Left colon (tissue), 2 donors: ENCODE measurements at regions not wholly inside any gene's neighbourhood (a gene's known extent, or its start where the extent isn't known, plus 50 kb on each side); places are given as distances from the start of the nearest gene placed in this dataset.

Experiments used
- ATAC-seq: fragments of 200-7000 bp; cut with Tn5 transposase; one replicate; pipeline ENCODE4 v1.9.1; 2020; ENCODE audit warnings: mild to moderate bottlenecking, moderate library complexity
- DNase-seq, 2 donors: peaks; one replicate each; pipeline ENCODE4 v3.0.0-alpha.2; 2020
- intact Hi-C, 2 donors: fragments of 100-400 bp; cut with DNase I in 1 of 2; cut with micrococcal nuclease in 1 of 2; formaldehyde crosslinking; loops; one replicate each; pipeline versions ENCODE4 v1.11.2 to v1.14.0; 2022; cut with DNase I, micrococcal nuclease
- donor health status: DM: no; HTN: no; CAD: no.
- donor health status: DM: yes; HTN: yes; CAD: no.

DNA sequence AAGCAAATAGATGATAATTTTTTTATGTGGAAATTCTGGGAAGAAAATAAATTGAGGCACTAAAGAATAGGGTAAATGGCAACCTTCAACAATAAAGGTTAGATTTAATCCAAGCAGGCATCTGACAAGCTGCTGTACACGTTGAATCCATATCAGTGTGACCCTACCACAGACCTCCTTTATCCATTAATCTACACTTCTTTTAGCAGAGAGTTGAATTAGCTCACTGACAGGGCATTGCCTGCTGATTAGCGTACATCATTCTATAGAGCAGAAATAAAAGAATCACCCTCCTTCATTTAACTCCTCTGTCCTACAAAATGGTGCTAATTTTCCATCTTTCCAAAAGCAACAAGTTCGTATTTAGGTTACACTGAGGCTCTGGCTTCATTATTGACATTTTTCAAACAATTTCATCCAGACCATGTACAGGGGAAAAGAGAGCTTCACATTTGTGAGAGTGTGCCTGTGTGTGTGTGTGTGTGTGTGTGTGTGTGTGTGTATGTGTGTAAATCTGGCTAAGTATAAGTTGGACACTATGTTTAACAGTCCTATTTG, 356.0 kb downstream of the TFEC start:
- ATAC-seq = no peak
- intact Hi-C loops = no loop called here
- no peak for DNase-seq

DNA sequence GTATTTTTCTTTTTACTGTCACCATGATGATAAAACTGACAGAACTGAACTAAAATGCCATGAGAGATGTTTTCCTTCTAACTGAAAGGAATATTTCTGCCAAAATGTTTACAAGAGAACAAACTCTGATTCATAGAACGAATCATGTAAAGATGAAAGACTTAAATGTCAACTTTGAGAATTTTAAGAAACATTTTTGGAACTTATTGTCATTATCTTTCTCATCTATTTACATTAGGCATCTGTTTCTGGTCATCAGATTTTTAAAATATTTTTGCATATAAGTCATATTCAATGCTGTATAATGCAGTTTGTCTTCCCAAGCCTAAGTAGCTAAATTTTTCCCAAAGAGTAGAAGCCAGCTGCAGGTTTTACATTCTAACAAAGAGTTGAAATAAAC, 358.5 kb downstream of the TFEC start:
- intact Hi-C loops = no loop called here
- ATAC-seq (no peak), DNase-seq (no peak)

DNA sequence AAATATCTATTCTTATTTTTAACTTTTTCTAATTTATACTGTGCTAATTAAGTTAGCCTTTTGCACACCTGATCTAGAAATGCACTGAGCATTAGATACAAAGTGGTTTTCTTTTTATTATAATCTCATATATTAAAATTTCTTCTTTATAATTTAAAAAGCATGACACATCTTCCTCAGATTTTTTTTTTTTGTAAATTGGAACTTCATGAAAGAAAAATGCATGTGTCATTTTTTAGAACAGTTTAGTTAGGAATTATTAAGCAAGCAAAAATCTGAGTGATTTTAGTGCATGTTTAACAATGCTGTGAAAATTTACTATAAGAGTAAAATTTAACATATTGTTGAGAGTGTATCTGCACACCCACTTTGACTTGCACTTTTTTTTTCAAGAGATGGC, 367.9 kb downstream of the TFEC start:
- intact Hi-C loops = no loop called here
- ATAC-seq = no peak
- no peak for DNase-seq

DNA sequence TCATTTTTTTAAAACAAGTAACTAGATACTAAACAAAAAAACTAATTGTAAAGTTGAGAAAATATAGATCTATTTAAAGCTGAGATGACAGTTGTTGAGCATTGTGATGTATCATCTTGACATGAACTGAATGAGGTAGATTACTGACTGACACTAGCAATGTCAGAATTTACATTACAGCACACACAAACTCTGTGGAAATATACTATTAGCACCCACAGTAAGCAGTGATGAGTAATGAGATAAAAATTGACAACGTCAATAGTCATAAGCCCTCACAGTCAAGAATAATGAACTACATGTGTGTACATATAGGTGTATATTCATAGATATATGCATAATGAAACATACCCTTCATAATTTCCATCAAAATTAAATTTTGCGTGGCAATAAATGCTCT, 368.4 kb downstream of the TFEC start:
- no peak for DNase-seq
- ATAC-seq = no peak
- intact Hi-C loops = no loop called here

DNA sequence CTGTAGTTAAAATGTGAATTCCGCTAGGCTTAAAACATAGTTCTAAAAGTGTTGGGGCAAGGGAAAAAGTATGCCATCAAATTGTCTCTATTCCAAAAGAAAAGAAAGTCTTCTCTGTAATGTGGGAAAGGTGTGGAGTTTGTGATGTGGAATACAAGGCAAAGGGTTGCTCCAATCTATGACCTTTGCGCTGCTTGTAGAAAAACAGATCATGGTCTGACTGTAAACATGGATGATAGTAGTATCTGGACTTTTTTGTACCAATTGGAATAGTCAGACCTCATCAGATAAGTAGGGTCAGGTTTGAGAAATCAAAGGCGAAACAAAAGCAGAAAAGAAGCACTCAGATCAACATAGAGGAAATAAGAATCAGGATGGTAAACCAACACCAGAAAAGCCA, 372.3 kb downstream of the TFEC start:
- DNase-seq = no peak
- intact Hi-C loops = no loop called here
- ATAC-seq = no peak

DNA sequence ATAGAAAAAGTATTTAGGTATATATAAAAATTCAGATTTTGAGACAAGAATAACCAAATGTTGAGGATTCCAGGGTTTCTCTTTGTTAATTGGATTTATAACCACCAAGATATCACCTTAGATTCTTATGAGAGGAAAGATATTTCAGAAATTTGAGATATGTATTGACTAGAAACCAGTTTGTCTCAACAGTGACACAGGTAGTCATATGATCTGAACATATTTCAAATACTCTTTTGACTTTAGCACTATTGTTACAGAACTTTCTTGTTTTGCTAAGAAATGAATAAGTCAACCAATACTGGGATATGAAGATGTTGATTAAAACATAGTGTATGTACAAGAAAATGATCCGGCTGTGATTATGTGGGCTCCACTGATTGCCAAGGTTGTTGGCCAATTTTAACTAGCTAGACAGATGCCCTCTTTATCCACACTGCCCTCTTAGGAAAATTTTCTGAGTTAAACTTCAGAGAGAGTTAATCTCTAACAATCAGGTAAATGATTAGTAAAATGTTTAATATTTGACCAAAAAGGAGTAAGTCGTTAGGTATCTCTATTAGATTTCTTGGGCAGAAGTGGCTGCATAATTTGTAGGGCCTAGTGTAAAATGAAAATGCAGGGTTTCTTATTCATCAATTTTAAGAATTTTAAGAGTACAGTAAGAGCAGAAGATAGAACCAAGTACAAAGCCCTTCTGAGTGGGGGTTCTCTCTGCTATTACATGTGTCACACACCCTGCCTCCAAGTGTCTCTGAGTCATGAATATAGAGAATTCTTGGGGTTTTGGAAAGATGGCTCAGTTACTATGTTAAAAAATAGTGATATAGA, 376.0 kb downstream of the TFEC start:
- ATAC-seq = no peak
- intact Hi-C loops = no loop called here
- no peak for DNase-seq

DNA sequence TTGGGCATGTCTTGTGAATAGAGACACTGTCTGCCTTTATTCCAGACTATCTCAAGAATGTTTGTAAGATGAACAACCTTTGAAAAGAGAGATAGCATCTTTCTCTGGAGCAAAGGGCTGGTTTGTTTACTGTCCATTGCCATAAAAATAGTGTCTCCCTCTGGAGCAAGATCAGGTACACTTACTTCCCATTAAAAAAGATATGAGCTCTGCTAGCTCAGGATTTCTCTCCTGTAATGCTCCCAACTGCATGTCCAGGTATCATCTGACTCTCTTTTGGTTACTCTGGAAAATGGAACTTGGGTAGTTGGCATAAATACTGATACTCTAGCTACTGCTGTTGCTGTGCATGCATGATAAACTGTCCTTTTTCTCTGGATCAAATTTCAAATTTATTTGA, 381.1 kb downstream of the TFEC start:
- intact Hi-C loops = no loop called here
- ATAC-seq (no peak), DNase-seq (no peak)

DNA sequence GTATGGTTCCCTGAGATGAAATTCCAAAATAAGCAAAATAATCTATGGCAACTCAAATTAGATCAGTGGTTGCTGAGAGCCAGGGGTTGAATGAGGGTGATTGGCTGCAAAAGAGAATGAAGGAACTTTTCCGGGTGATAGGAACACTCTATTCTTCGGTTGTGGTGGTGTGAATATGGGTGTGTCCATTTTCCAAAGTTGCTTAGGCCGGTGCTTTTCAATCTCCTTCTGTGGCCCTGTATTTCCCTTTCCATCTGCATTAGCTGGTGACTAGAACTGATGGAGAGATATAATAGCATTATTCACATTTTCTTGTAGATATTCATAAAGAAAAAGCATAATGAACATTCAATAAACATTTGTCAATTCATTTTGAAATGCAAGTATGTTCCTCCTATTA, 382.9 kb downstream of the TFEC start:
- intact Hi-C loops = no loop called here
- ATAC-seq = no peak

DNA sequence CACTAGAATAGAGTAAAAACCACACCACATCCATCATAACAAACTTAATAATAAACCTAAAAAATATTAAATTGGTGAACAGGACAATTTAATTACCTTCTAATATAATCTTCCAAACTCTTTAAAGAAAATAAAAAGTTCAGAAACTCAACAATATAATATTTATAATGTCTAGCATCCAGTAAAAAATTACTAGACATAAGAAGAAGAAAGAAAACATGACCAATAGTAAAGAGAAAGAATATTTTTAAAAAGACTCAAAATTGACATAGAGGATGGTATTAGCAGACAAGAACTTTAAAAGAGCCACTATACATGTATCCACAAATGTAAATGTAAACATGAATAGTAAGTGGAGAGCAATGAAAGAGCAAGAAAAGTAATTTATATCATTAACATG, 388.4 kb downstream of the TFEC start:
- DNase-seq = no peak
- intact Hi-C loops = no loop called here
- ATAC-seq = no peak

More for the DNA sequence above, 382.9 kb downstream of the TFEC start:
- DNase-seq = no peak

DNA sequence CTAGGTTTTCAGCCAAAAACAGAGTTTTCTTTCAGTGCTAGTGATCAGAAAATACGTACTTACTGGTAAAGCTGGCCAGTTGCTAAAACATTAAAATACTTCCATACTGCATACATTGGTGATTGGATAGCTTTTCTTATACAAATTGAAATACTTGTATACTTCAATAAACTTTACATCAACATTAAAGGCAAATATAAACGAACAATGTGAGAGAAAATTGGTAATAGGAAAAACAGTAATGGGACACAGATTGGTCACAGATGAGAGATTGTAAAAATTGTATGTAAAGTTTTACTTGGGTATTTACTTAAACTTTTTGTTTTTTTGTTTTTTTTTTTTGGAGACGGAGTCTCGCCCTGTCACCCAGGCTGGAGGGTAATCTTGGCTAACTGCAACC, 391.7 kb downstream of the TFEC start:
- intact Hi-C loops = no loop called here
- ATAC-seq (no peak), DNase-seq (no peak)

DNA sequence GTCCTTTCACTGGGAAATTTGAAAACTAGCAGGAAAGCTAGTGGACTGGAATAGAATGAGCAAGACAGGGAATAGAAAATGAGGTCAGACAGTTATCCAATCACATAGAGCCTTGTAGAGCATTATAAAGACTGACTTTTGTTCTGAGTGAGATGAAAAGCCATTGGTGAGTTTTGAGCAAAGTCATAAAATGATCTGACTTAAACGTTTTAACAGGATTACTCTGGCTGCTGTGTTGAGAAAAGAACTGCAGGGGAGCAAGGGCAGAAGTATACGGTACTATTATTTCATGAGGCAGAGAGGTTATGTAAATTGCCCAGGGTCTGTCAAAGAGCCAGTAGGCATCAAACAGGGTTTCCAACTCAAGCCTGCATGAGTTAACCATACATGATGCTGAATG, 393.4 kb downstream of the TFEC start:
- no peak for DNase-seq
- ATAC-seq = no peak
- intact Hi-C loops = no loop called here

DNA sequence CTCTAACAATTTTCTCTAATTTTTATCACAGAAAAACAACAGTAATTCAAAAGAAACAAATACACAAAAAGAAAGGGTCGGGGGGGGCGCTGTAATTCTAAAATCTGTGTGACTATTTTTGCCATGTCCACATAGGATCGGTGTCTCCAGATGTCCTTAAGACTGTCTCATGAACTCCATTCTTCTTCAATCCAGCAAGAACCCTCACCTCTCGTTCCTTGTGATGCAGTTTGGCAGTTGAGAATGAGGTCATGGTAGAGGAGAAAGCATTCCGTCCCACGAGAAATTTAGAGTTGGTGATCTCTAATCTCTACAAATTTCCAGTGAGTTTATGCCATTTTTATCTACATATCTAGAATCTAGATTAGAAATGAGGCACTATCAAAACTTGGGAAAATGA, 394.7 kb downstream of the TFEC start:
- intact Hi-C loops = no loop called here
- no peak for ATAC-seq
- DNase-seq = no peak

DNA sequence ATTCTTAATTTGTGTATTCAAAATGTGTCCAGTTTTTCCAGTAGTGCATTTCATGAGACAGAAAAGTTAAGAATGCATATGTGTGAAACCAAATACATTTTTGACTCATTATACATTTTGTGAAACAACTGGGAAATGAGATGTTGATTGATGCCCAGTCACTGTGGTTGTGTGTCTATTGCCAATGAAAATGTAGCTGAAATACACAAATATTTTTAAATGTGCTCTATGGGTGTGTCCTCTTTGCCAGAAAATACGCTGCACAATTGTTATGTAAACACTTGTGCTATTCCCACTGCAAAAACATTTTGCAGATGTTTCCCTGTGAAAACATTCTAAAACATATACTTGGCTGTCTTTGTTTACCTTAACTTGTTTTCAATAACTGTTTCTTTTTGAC, 395.2 kb downstream of the TFEC start:
- intact Hi-C loops = no loop called here
- DNase-seq = no peak
- ATAC-seq = no peak

DNA sequence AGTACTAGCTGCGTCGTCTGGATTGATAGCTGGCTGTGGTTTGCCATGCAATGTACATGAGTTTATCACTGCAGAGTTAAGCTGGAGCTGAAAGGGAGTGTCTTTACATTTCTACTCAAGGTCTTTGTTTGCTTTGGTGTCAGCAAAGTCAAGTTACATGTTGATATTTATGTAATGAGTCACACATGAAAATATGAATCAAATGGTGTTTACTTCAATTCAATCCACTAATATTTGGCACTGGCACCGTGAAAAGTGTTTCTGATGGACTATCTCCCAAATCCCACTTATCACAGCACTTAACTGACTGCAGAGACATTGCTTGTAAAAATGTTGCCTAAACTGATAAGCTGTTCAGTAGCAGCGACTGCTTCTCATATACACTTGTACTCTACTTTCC, 395.9 kb downstream of the TFEC start:
- ATAC-seq (peak; percentile 68), DNase-seq (no peak)
- intact Hi-C loops = no loop called here

DNA sequence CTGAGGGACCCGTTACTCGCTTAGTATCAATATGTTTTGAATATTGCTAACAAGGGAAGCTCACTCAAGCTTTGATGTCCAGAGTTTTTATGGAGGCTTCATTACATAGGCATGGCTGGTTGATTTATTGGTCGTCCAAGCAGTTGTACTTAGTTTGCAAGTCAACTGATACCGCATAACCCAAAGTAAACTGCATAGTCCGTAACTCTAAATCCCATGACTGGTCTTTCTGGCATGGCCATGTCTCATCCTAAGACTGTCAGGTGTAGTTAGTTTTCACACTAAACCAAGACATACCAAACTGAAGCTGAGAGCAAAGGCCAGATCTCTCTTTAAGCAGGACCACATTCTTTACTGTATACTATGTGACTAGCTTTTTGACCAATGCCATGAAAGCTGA, 397.9 kb downstream of the TFEC start:
- DNase-seq = no peak
- intact Hi-C loops = no loop called here

DNA sequence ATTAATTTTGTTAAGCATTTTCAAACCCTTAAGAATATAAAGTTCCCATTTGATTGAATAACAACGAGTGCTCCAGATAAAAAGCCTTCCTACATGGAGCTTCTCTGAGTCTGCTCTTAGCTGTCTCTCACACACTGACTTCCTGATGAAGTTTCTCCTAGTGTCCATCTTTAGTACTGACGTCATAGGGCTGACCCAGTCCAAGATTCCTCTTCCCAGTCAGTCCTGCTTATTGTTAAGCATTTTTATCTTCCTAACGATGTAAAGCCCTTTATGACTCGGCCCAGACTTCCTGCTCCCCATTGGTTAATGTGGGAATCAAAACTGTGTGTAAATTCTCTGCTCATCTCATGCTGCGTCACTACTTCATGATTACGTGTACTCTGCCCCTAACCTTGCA, 398.8 kb downstream of the TFEC start:
- intact Hi-C loops = no loop called here
- DNase-seq (no peak), ATAC-seq (no peak)

More for the DNA sequence above, 397.9 kb downstream of the TFEC start:
- no peak for ATAC-seq

DNA sequence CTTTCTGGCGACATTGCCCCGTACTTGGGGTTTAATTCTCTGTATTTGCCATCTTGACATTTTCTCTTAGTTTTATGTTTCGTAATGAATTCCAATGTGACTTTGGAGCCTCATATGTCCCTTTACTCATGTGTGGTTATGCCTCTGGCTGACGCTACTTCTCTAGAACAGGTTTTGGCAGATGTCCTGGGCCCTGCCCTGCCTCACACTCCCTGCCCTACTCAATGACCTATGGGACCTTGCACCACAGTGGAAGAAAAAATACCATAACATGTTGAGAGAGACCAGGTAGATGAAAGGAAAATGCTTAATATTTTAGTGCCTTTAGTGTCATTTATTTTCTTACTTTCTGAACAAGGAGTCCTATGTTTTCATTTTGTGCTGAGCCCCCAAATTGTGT, 400.5 kb downstream of the TFEC start:
- ATAC-seq = no peak

DNA sequence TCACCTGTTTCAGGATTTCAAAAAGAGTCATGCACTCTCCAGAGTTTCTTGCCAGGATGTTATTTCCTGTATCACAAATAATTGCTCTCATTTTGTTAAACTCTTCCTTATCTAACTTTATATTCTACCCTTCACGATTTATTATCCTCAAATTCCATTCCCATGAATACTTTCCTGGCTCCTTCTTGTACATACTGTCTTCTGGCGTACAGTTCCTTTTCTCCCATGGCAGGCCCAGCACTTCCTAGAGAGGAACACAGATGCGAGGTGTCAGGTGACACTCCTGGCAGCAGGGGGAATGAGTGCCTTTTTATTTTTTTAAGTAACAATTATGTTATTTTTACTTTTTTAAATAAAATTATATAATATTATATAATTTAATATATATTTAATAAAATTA, 411.9 kb downstream of the TFEC start:
- intact Hi-C loops = no loop called here
- DNase-seq (no peak), ATAC-seq (no peak)

More for the DNA sequence above, 400.5 kb downstream of the TFEC start:
- DNase-seq = no peak
- intact Hi-C loops = no loop called here

DNA sequence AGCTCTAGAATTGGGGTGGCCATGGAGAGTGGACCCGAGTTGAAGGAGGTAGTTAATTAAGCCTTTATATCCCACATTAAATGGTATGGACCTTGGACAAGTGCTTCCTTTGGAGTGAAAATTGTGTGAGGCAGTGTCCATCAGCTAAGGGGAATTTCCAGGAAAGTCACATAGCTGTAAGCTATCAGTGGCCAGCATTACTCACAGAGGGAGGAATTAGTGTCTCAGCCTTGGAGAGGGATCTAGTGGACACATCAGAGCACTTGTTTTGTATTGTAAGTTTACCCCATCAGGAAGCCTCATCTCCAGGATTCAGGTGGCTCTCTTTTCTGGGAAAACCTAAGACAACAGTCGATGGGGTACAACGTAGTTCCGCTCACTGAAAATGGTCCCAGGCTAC, 416.7 kb downstream of the TFEC start:
- intact Hi-C loops = no loop called here
- no peak for DNase-seq

DNA sequence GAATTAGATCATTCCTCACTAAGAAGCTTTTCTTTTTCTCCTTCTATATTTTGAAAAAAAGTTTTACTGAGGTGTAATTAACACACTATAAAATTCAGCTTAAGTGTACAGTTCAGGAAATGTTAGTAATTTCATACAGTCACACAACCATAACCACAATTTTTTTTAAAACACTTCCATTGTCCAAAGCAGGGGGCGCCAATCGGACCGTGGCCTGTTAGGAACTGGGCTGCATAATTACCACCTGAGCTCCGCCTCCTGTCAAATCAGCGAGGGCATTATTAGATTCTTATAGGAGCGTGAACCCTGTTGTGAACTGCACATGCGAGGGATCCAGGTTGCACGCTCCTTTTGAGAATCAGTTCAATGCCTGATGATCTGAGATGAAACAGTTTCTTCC, 427.1 kb downstream of the TFEC start:
- intact Hi-C loops = no loop called here
- DNase-seq = no peak
- no peak for ATAC-seq

More for the DNA sequence above, 416.7 kb downstream of the TFEC start:
- ATAC-seq = no peak

DNA sequence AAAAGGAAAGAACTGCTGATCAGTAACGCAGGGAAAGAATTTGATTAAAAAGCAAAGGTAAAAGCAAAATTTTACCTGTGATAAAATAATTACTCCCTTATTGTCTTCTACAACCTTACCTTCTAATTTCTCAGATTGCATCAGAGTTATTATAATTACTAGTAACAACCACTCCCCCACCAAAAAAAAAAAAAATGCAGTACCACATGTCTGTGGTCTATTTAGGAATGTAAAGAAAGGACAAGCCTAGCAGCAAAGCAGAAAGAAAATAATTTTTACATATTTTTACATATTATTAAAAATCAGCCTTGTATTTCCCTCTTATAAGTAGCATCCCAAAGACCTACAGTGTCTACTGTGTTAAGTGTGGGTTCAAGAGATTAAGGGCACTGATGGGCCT, 430.4 kb downstream of the TFEC start:
- ATAC-seq = no peak
- intact Hi-C loops = no loop called here
- no peak for DNase-seq
